ENCODE measurements at regions not wholly inside any gene's neighbourhood (a gene's known extent, or its start where the extent isn't known, plus 50 kb on each side); places are given as distances from the start of the nearest gene placed in this dataset.

- DNase-seq = no peak
Measured at GRCh38 chr5:8241558-8241957, 372.6 kb downstream of the MTRR start.

DNA sequence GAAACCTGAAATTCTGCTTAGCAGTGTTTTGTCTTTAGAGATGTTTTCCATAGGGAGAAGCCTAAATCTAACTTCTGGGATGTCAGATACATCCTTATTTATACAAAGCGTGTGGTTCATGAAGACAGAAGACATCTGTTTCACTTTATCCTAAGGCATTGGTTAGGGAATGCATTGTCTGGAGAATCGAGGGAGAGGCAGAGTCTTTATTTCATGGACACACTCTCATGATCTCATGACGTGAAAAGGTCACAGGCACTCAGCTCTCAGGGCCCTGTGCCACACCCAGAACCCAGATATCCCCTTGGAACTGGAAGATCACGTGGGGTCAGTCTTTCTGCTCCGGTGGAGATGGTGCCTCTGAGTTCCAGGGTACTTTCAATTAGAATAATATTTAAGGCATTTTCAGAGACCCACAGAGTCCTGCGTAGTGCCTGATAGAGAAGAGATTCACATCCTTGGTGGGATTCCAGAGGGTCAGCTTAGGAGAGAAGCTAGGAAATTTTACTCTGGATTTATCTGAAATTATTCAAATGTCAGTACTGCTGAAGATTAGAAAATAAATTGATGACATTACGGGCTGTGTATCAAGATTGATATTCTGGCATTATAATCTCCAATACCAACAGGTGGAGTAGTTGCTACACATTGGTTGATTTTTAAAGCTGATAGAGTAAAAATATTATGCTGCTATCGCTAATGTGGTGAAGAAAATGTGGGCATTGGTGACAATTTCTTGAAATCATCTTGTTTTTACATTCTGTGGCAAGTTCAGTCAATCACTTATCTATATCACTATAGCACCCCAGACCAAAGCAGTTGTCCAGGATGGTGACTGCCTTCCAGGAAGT lies 378.3 kb downstream of the MTRR start:
- DNase-seq = no peak

- no peak for DNase-seq
Measured at GRCh38 chr5:8253376-8253775, 384.4 kb downstream of the MTRR start.

DNA sequence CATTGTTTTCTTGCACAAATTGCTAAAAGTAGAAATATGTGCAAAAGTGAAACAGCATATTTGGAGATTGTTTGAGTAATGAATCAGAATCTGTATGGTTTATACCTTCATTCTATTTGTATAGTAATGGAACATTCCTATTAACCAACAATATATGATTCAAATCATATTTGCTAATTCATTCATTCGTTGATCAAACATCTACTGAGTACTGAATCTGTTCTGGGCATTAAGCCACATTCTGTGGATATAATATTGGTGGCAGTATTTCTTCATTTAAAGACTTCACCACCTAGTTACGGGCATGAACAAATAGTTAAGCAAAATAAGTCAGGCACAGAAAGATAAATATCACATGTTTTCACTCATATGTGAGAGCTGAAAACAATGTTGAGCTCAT lies 385.7 kb downstream of the MTRR start:
- DNase-seq = no peak

- no peak for DNase-seq
Measured at GRCh38 chr5:8258801-8259200, 389.9 kb downstream of the MTRR start.

GRCh38 chr5:8270246-8270645 lies 401.3 kb downstream of the MTRR start:
- DNase-seq = no peak

- DNase-seq = no peak
Measured at GRCh38 chr5:8280711-8281363, 411.9 kb downstream of the MTRR start.

DNA sequence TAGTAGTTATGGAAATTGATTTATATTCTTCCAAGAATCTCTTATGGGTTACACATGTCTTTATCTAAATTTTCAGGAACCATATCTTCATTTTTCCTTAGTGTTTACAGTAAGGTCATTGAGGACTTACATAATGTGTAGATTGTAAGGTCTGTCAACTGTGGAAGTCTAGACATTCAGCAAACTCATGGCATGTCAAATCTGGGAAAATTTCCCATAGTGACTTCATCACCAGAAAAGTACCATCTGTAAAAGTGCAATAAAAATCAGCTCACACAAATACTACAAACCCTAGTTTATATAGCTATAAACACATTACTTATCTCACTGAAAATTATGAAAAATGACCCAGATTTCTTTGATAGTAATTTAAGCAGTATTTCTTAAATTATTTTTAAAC lies 419.4 kb downstream of the MTRR start:
- no peak for DNase-seq

GRCh38 chr5:8288897-8289516 lies 420.1 kb downstream of the MTRR start:
- DNase-seq = no peak

- no peak for DNase-seq
Measured at GRCh38 chr5:8289779-8290178, 420.8 kb downstream of the MTRR start.

DNA sequence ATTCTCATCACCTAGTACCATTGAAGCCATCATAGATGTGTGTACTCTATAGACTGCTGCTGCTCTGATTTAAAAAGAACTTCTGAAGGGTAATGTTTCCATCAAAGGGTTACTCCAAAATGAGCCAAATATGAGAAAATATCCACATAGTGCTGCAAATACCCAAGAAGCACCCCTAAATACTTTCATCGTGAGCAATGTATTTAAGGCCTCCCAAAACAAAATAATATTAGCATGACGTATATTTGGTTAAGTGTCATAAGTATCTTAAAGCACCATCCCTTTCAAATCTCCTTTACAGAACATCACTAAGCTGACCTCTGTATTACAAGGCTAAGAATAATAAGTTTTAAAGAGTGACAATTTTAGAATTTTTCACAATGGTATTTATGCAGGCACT lies 421.8 kb downstream of the MTRR start:
- DNase-seq = no peak

DNA sequence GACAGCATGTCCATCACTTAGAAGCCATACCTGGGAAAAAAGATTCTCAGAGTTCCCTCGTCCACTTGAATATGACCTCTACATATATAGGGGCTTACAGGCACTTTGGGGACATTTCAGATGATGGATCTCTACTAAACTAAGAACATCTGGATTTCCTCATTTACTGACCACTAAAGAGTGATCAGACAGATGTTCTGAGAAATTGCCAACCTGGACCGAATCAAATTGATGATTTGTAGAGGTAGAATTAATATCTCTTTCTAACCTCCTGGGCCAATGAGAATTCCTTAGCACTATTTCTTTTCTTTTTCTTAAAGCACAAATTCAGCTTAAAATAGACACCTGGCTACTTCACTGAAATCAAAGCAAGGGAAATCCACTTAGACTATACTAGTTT lies 422.7 kb downstream of the MTRR start:
- DNase-seq = no peak

GRCh38 chr5:8295141-8295540 lies 426.2 kb downstream of the MTRR start:
- no peak for DNase-seq

- DNase-seq = no peak
Measured at GRCh38 chr5:8299716-8300115, 430.8 kb downstream of the MTRR start.

- DNase-seq = no peak
Measured at GRCh38 chr5:8304341-8304740, 435.4 kb downstream of the MTRR start.

GRCh38 chr5:8306288-8306896 lies 437.4 kb downstream of the MTRR start:
- no peak for DNase-seq

DNA sequence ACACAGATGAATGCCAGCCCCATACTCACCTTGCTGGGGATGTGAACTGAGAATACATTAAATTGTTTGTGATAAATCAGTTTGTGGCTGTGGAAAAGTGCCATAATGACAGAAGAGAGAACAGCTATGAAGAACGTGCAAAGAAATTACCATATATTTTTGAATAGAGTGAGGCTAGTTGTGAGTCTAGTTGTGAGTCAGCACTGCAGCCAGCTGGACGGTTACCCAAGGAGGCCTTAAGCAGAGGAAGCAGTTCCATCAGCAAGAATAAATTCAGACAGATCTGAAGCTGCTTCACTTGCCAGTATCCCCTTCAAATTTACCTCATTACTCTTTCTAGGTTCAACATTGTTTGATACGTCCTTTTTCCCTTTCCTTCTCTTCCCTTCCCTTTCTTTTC lies 446.0 kb downstream of the MTRR start:
- DNase-seq = no peak

GRCh38 chr5:8316608-8317280 lies 447.8 kb downstream of the MTRR start:
- no peak for DNase-seq

DNA sequence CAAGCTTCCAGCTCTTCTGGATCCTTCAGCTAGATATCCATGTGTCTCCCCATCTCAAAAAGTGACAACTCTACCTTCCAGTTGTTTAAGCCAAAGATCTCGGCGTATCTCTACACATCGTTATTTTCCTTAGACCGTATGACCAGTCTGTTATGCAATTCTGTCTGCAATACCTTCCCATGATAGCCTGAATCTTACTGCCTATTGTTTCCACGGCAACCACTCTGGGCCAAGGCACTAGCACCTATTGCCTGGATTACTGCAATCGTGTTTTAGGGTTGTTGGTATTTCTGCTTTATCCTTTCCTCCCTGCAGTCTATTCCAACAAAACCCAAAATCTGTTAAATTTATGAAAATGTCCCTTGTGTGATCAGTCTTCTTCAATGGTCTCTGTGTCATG lies 448.4 kb downstream of the MTRR start:
- no peak for DNase-seq

- DNase-seq = no peak
Measured at GRCh38 chr5:8320244-8320643, 451.3 kb downstream of the MTRR start.

DNA sequence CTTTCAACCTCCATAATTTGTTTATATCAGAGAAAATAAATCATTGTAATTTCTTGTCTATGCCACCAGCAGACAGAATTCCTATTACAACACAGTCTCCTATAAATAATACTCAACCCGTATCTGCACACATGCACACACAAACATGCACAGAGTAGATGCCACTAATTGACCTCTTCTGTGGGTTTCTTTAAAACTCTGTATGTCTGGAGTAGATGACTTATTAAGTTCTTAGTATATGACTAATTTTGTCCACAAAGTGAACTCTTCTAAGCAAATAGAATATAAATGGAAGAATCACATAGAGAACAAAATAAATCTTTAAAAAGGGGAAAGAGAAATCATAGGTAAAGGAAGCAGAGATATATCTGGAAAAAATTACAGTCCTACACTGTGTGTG lies 452.3 kb downstream of the MTRR start:
- no peak for DNase-seq

DNA sequence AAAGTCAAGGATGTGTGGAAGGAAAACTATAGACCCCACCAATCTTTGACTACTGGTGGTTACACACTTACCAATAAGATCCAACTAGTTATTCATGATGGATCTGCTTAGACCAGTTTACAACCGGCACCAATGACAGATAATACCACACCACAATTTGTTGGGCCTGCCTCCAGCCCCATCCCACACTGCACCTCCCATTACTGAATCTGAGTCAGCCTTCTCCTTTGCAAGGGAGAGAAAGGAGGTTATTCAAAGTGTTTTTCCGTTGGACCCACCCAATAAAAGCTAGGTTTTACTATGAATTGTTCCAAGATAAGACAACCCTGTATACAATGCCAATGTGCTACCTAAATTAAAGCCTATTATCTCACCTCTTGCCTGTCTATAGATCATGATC lies 453.5 kb downstream of the MTRR start:
- no peak for DNase-seq

DNA sequence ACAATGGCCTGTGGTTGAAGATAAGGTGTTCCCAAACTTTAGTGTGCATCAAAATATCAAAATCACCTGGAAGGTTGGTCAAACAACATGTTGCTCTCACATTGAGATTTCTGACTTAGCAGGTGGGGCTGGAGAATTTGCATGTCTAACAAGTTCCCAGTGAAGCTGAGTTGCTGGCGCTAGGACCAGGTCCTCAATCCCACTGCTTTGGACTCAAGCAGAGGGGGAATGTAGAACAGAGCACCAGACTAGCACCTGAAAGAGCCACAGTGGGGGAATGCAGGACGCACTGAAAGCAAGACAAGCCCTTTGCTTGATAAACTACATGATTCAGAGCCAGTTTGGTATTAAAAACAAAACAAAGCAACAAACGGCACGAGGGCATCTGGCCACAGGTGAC lies 458.1 kb downstream of the MTRR start:
- DNase-seq = no peak

All from islet precursor cell (in vitro differentiated cells).